ENCODE measurements at regions not wholly inside any gene's neighbourhood (a gene's known extent, or its start where the extent isn't known, plus 50 kb on each side); places are given as distances from the start of the nearest gene placed in this dataset.

GRCh38 chr6:67449602-67450001 is 1185.5 kb upstream of the ADGRB3 start:
- H3K9ac ChIP-seq (replicated peaks in 1 of 4; ENCODE audit: extremely low read depth in 1 of 4, low read depth in 3 of 4, low read length in 3 of 4): no peak overlapping the region
- H3K18ac ChIP-seq (ENCODE audit: extremely low read depth, low read length): no peak overlapping the region
- ChIA-PET CTCF (ENCODE audit: partially characterized antibody) (no interaction called here), POLR2A (ENCODE audit: partially characterized antibody) (no interaction called here)
- no peak overlapping the region for H2BK5ac ChIP-seq (ENCODE audit: low read depth, low read length)
- H3K4ac ChIP-seq (replicated peaks; ENCODE audit: insufficient read length, low read depth, low read length): no peak overlapping the region
- no peaks in the 10 kb centered on the region for H3K27me3 ChIP-seq (replicated peaks in 1 of 4; ENCODE audit: control insufficient read depth in 3 of 4, extremely low read depth in 1 of 4, insufficient read depth in 3 of 4, low read length in 3 of 4)
- FAIRE-seq: no peak
- H3K4me2 ChIP-seq (ENCODE audit: insufficient read depth in 1 of 2, low read depth in 2 of 2, low read length in 2 of 2): no peak overlapping the region
- no peak overlapping the region for H2BK120ac ChIP-seq (replicated peaks; ENCODE audit: low read depth, low read length)
- H3K79me1 ChIP-seq (ENCODE audit: low read depth, low read length): no peaks in the 10 kb centered on the region
- no peak overlapping the region for H3K23ac ChIP-seq (ENCODE audit: insufficient read length)
- H4K8ac ChIP-seq (ENCODE audit: extremely low read depth, insufficient read depth, low read length): no peak overlapping the region
- no peaks in the 10 kb centered on the region for H3K23me2 ChIP-seq (ENCODE audit: low read depth, low read length)
- H2BK15ac ChIP-seq (ENCODE audit: low read length): no peak overlapping the region
- no peaks in the 10 kb centered on the region for H3K4me1 ChIP-seq (replicated peaks in 1 of 4; ENCODE audit: control insufficient read depth in 3 of 4, insufficient read depth in 4 of 4, low read length in 3 of 4)
- WGBS, 2 experiments (ENCODE audit: extremely low coverage in 1 of 2, insufficient coverage in 1 of 2, insufficient read length in 1 of 2, insufficient replicate concordance in 2 of 2, low coverage in 1 of 2, low lambda C conversion rate in 2 of 2, missing lambda C conversion rate in 1 of 2): 95% methylated on average over 4 of the region's 4 CpGs; no CpG with 5 or more reads in 1 of the 2 experiments
- TF ChIP-seq EGR1 (IDR thresholded peaks at IDR 0.05; ENCODE audit: borderline replicate concordance, low read depth, low read length) (no peak), CTBP2 (IDR thresholded peaks at IDR 0.05; ENCODE audit: borderline replicate concordance, insufficient read depth, insufficient read length, low read length) (no peak), ZNF274 (IDR thresholded peaks at IDR 0.05; ENCODE audit: borderline replicate concordance, extremely low read depth, low read length) (no peak), TEAD4 (IDR thresholded peaks at IDR 0.05; ENCODE audit: low read depth, low read length) (no peak), RAD21 (IDR thresholded peaks at IDR 0.05 in 1 of 2, conservative IDR thresholded peaks at IDR 0.05 in 1 of 2; ENCODE audit: low read depth in 2 of 2, low read length in 2 of 2) (no peak), RNF2 (IDR thresholded peaks at IDR 0.05; ENCODE audit: borderline replicate concordance, low read depth, low read length, missing control alignments, poor library complexity, severe bottlenecking) (no peak), HDAC2 (IDR thresholded peaks at IDR 0.05; ENCODE audit: borderline replicate concordance in 1 of 2, low read depth in 2 of 2, low read length in 2 of 2) (no peak), BACH1 (IDR thresholded peaks at IDR 0.05; ENCODE audit: low read length) (no peak), SIN3A (conservative IDR thresholded peaks at IDR 0.05 in 1 of 2, IDR thresholded peaks at IDR 0.05 in 1 of 2; ENCODE audit: low read depth in 1 of 2, low read length in 2 of 2) (no peak), SP4 (IDR thresholded peaks at IDR 0.05; ENCODE audit: low read length) (no peak), RBBP5 (IDR thresholded peaks at IDR 0.05; ENCODE audit: borderline replicate concordance, low read depth, low read length) (no peak), POLR2A (IDR thresholded peaks at IDR 0.05; ENCODE audit: control extremely low read depth in 1 of 2, low read depth in 2 of 2, low read length in 2 of 2) (no peak)
- TF ChIP-seq, protein P1, sequence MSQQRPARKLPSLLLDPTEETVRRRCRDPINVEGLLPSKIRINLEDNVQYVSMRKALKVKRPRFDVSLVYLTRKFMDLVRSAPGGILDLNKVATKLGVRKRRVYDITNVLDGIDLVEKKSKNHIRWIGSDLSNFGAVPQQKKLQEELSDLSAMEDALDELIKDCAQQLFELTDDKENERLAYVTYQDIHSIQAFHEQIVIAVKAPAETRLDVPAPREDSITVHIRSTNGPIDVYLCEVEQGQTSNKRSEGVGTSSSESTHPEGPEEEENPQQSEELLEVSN (IDR thresholded peaks at IDR 0.05): no peak
- H3K36me3 ChIP-seq (ENCODE audit: control insufficient read depth in 2 of 4, insufficient read depth in 4 of 4, low read length in 3 of 4): no peaks in the 10 kb centered on the region
- H3K4me3 ChIP-seq (ENCODE audit: extremely low read depth in 1 of 4, insufficient read depth in 2 of 4, low read depth in 3 of 4, low read length in 4 of 4): no peak overlapping the region
- no peaks in the 10 kb centered on the region for H4K20me1 ChIP-seq (replicated peaks in 1 of 2; ENCODE audit: control insufficient read depth in 1 of 2, insufficient read depth in 2 of 2, low read length in 2 of 2)
- H3K14ac ChIP-seq (ENCODE audit: insufficient read length): no peak overlapping the region
- H4K5ac ChIP-seq (ENCODE audit: insufficient read length, low read depth, low read length): no peak overlapping the region
- H2BK20ac ChIP-seq (ENCODE audit: low read length): no peak overlapping the region
- H3K79me2 ChIP-seq (ENCODE audit: control insufficient read depth in 1 of 2, insufficient read depth in 2 of 2, low read length in 2 of 2): no peaks in the 10 kb centered on the region
- no peak overlapping the region for H3K27ac ChIP-seq (ENCODE audit: low read depth, low read length)
- H2BK12ac ChIP-seq (ENCODE audit: low read depth, low read length): no peak overlapping the region
- H3K9me3 ChIP-seq (ENCODE audit: insufficient read depth in 2 of 2, low read depth in 1 of 2, low read length in 1 of 2): no peaks in the 10 kb centered on the region
- H4K91ac ChIP-seq (replicated peaks; ENCODE audit: insufficient read length, low read length): no peak overlapping the region
- H2AFZ ChIP-seq (ENCODE audit: low read length): no peak overlapping the region
- DNase-seq (ENCODE audit: low read depth in 1 of 2, low spot score in 2 of 2): no peak
- no peak overlapping the region for H3K56ac ChIP-seq (replicated peaks; ENCODE audit: insufficient read length, low read depth, low read length)
- H2AK5ac ChIP-seq (ENCODE audit: low read depth, low read length): no peak overlapping the region

All from H1 (cell line).